Neutrophil (primary cell): ENCODE measurements at regions not wholly inside any gene's neighbourhood (a gene's known extent, or its start where the extent isn't known, plus 50 kb on each side); places are given as distances from the start of the nearest gene placed in this dataset.

Source experiments
- H3K27ac ChIP-seq: fragments of 200-600 bp; sonication (generic); 2 replicates; pipeline ENCODE4 v1.5.1; 2016; ENCODE audit warnings: mild to moderate bottlenecking, moderate library complexity
- H3K27me3 ChIP-seq: fragments of 200-600 bp; sonication (generic); 2 replicates; pipeline ENCODE4 v1.6.0; 2016; ENCODE audit warnings: mild to moderate bottlenecking
- H3K36me3 ChIP-seq: fragments of 200-600 bp; sonication (generic); 2 replicates; pipeline ENCODE4 v1.5.1; 2017
- H3K4me1 ChIP-seq, 2 experiments: fragments of 200-600 bp in 1 of 2; sonication (generic) in 1 of 2; 1 replicate in 1 of 2; 2 replicates in 1 of 2; pipeline versions ENCODE4 v1.5.1 to v1.6.1; 2013 to 2016; ENCODE audit warnings: low read depth in 1 of 2, low read length in 1 of 2, mild to moderate bottlenecking in 1 of 2, moderate library complexity in 1 of 2; ENCODE audit not compliant: control insufficient read depth in 1 of 2, insufficient read depth in 1 of 2
- H3K4me3 ChIP-seq, 2 experiments: fragments of 200-600 bp in 1 of 2; sonication (generic) in 1 of 2; 1 replicate in 1 of 2; 2 replicates in 1 of 2; pipeline ENCODE4 v1.5.1; 2013 to 2016; ENCODE audit warnings: low read depth in 1 of 2, low read length in 1 of 2, mild to moderate bottlenecking in 1 of 2, moderate library complexity in 1 of 2
- H3K9me3 ChIP-seq: fragments of 200-600 bp; sonication (generic); 2 replicates; pipeline ENCODE4 v1.5.1; 2016
- CTCF ChIP-seq: fragments of 200-600 bp; sonication (generic); IDR thresholded peaks from 2 replicates; pipeline ENCODE4 v1.5.1; 2016; ENCODE audit warnings: antibody characterized with exemption

GRCh38 chr11:134667505-134667904 is 255.5 kb upstream of the B3GAT1 start:
- H3K4me1 ChIP-seq = no peaks in the 10 kb centered on the region
- no peak for TF ChIP-seq CTCF
- no peak overlapping the region for H3K4me3 ChIP-seq
- H3K27ac ChIP-seq = no peak overlapping the region
- H3K36me3 ChIP-seq = no peaks in the 10 kb centered on the region
- H3K27me3 ChIP-seq = peaks cover 4% of the 10 kb centered on the region
- no peaks in the 10 kb centered on the region for H3K9me3 ChIP-seq

- Histone ChIP-seq H3K4me3 (no peak overlapping the region), H3K36me3 (no peaks in the 10 kb centered on the region), H3K27ac (no peak overlapping the region), H3K9me3 (no peaks in the 10 kb centered on the region), H3K4me1 (no peaks in the 10 kb centered on the region), H3K27me3 (peaks cover 4% of the 10 kb centered on the region)
- TF ChIP-seq CTCF = no peak
Observed at GRCh38 chr11:134667175-134667500, 255.1 kb upstream of the B3GAT1 start.

- TF ChIP-seq CTCF = no peak
Observed at GRCh38 chr11:134666273-134667174, 254.5 kb upstream of the B3GAT1 start.

GRCh38 chr11:134665571-134666270 is 253.7 kb upstream of the B3GAT1 start:
- no peaks in the 10 kb centered on the region for H3K27me3 ChIP-seq
- TF ChIP-seq CTCF = no peak
- no peaks in the 10 kb centered on the region for H3K4me1 ChIP-seq
- H3K9me3 ChIP-seq = no peaks in the 10 kb centered on the region
- no peaks in the 10 kb centered on the region for H3K36me3 ChIP-seq
- no peak overlapping the region for H3K27ac ChIP-seq
- no peak overlapping the region for H3K4me3 ChIP-seq

More at GRCh38 chr11:134666273-134667174, 254.5 kb upstream of the B3GAT1 start:
- Histone ChIP-seq H3K36me3 (no peaks in the 10 kb centered on the region), H3K4me3 (no peak overlapping the region), H3K4me1 (no peaks in the 10 kb centered on the region), H3K27me3 (peaks cover 4% of the 10 kb centered on the region), H3K27ac (no peak overlapping the region), H3K9me3 (no peaks in the 10 kb centered on the region)

GRCh38 chr11:134665188-134665535 is 253.1 kb upstream of the B3GAT1 start:
- no peak overlapping the region for H3K4me3 ChIP-seq
- no peak overlapping the region for H3K27ac ChIP-seq
- no peak for TF ChIP-seq CTCF
- H3K4me1 ChIP-seq = no peaks in the 10 kb centered on the region
- H3K9me3 ChIP-seq = no peaks in the 10 kb centered on the region
- H3K27me3 ChIP-seq = no peaks in the 10 kb centered on the region
- no peaks in the 10 kb centered on the region for H3K36me3 ChIP-seq
